Skeletal muscle cell (primary cell): ENCODE measurements at regions not wholly inside any gene's neighbourhood (a gene's known extent, or its start where the extent isn't known, plus 50 kb on each side); places are given as distances from the start of the nearest gene placed in this dataset.
A peak's percentile ranks its signal among the peaks of the same experiment; 100 is the strongest.

Experiments
- DNase-seq: peaks from one replicate; pipeline ENCODE4 v3.0.0-alpha.2; 2010; ENCODE audit warnings: low read depth
- H3K4me3 ChIP-seq: 2 replicates; pipeline ENCODE4 v1.5.1; 2011; ENCODE audit warnings: low read depth, mild to moderate bottlenecking, control low read depth, low read length, moderate library complexity

GRCh38 chr2:175403599-175404221 is 222.2 kb upstream of the ATP5MC3 start:
- DNase-seq, result no peak
- no peak overlapping the region for H3K4me3 ChIP-seq

- no peak overlapping the region for H3K4me3 ChIP-seq
- DNase-seq, result no peak
These were observed 221.1 kb upstream of the ATP5MC3 start for GRCh38 chr2:175402571-175402970.

DNA sequence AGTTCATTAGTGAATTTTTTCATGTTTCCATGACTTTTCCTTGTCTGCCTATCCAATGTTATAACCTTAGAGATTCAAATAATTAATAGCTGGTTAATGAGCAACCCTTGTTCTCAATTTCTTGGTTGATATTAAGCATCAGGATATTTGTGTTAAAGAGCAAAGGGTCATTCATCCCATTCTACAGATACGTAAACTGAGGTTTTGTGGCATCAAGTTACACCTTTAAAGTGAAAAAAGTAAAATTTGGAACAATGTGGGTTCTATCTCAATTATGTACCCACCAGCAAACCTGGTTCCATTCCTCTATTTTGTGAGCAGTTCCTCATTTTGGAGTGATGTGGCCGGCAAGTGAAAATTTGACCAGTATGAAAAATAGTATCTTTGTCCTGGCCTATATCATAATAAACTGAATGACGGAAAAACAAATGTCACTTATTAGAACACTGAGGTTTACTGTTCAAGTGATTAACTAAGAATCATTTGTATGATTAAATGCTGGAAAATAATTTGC is 220.5 kb upstream of the ATP5MC3 start:
- no peak for DNase-seq
- H3K4me3 ChIP-seq, result no peak overlapping the region

GRCh38 chr2:175400975-175401374 is 219.5 kb upstream of the ATP5MC3 start:
- H3K4me3 ChIP-seq, result no peak overlapping the region
- DNase-seq, result no peak

DNA sequence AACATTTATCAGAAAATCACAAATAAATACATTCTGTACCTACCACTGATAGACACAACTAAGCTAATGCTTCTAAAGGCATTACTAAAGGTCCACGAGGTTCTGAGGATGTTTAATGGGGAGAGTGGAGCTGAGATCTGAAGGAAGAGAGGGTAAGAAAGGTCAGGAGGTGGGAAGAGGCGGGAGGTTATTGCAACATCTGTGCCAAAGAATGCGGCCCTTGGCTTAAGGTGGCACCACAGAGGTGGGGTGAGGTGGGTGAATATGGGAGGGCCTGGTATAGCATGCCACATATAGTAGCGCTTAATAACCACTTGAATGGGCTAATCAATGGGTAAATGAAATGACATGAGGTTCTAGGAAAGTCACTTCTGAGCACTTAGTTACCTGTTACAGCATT is 217.8 kb upstream of the ATP5MC3 start:
- H3K4me3 ChIP-seq, result no peak overlapping the region
- DNase-seq, result no peak

GRCh38 chr2:175398848-175399247 is 217.3 kb upstream of the ATP5MC3 start:
- no peak overlapping the region for H3K4me3 ChIP-seq
- DNase-seq, result no peak

DNA sequence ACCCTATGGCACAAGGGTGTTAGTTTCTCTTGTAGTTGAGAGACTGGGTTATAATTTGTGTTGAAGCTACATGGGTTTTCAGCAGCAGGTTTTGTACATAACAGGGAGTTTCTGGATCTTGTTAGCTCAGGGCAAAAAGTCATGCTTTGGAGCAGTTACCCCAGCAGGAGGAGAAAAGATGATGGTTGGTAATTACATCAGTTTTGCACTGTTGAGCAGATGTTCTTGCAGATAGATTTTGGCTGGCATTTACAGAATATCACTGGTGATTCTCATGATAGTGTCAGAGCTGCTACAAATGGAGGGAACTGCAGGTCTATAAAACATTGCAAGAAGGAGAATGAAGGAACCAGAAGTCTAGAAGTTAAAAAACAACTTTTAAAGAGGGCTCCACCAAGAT is 215.2 kb upstream of the ATP5MC3 start:
- H3K4me3 ChIP-seq, result no peak overlapping the region
- no peak for DNase-seq

DNA sequence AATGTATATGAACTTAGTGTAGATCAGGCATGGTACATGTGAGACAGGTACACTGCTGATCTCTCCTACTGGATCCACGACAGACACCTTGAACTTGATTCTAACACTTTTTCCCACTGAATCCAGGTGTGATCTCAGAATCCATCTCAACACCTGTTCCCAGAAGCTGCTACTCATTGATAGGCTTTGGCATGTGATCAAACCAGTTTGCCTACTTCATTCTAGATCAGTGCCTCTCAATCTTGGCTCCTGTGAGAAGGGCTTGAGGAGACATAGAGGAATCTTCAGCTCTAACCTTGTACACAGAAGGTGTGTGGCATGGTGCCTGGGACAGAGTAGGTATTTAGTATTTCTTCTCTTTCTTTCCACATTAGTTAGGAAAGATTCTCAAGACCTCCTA is 212.3 kb upstream of the ATP5MC3 start:
- H3K4me3 ChIP-seq, result no peak overlapping the region
- DNase-seq, result no peak

DNA sequence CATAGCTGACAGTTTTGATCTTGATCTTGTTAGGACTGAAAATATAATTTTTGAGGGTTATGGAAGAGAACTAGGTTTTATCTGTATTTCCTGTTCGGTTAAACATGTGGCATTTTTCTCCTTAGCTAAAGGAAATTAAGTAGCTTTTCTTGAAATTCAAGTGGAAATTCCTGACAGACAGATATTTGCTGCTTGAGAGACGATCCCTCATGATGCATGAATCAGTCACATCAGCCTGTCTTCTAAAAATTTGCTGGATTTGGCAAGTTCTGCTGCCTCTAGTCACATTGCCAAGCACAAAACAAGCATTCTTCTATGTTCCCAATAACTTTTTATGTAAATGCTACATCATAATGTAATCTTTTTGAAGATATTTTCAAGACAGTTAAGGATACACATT is 201.8 kb upstream of the ATP5MC3 start:
- H3K4me3 ChIP-seq, result no peak overlapping the region
- DNase-seq, result no peak

DNA sequence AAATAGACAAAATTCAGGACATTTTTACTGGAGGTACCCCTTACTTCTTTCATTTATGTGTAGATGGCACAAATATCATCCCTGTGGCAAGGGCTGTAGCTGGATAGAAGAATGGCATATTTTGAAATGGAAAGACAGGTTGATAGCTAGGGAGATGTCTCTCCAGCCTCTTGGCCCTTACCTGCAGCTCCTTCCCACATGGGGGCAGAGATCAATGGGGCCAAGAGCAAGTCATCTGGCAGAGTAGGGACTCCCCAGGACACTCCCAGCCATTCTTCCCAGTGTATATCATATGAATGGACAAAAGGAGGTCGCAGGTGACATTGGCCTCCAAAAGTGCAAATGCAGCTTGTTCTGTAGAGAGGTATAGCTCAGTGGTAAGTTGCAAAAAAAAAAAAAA is 192.2 kb upstream of the ATP5MC3 start:
- no peak overlapping the region for H3K4me3 ChIP-seq
- DNase-seq, result no peak

DNA sequence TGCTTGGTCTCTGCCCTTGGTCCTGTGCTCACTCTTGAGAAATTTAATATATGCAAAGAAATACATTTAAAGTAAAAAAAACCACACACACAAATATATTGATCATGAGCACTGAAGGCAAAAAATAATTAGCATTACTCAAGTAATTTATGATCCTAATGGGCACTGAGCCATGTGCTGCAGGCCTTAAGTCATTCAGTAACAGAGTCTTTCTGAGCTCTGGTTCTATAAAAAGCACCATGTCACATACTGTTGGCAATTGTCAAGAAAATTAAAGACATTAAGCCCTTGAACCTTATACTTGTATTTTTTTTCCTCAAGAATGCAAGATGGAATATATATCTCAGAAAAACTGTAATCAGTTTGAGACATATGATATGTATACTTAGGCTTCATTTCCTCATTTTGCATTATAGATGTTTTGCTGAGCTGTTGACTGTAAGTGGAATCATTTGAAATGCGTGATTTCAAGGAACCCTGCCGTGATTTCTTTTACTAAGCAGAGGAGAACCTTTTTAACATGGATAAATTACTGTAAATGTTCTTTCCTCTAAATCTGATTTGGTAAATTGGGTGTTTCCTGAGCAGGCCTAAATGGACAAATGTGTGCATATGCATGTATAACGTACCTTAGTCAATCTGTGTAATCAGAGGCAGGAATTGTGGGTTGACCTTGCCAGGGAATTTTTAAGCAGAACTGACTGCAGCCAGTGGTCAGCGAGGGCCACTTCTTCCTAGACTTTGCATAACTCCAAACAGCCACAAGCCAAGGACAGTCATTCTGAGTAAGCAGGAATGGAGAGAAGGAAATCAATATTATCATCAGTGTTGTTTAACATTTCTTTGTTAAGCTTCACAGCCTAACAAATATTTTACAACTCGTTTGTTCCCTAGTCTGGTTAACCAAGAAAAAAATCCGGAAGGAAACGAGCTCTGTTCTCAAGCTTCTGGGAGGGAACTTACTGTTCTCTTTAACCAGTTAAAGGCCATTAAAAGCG is 191.5 kb upstream of the ATP5MC3 start:
- H3K4me3 ChIP-seq, result no peak overlapping the region
- peak; percentile 8 for DNase-seq

GRCh38 chr2:175371378-175371777 is 189.9 kb upstream of the ATP5MC3 start:
- DNase-seq, result no peak
- no peak overlapping the region for H3K4me3 ChIP-seq

- H3K4me3 ChIP-seq, result no peak overlapping the region
- DNase-seq, result peak; percentile 4
These were observed 185.3 kb upstream of the ATP5MC3 start for GRCh38 chr2:175366815-175367214.

GRCh38 chr2:175363699-175364098 is 182.2 kb upstream of the ATP5MC3 start:
- no peak for DNase-seq
- H3K4me3 ChIP-seq, result no peak overlapping the region

DNA sequence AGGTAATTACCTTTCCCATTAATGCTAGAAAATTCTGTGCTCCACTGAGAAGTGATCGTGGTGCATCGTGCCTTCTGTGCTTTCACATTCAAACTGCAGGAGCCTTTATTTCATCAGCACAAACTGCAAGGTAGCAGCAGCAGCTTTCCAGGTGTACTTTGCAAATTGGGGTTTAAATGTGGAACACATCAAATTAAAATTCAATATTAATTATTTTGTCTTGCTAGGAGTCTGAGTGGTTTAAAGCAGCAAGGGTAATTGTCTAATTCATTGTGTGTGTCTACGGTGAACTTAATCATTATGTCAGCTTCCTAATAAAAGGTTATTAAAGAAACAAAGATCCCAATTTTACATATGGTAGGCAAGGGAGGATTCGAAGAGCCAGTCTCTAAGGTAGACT is 180.8 kb upstream of the ATP5MC3 start:
- no peak overlapping the region for H3K4me3 ChIP-seq
- DNase-seq, result no peak

- no peak overlapping the region for H3K4me3 ChIP-seq
- DNase-seq, result no peak
These were observed 178.2 kb upstream of the ATP5MC3 start for GRCh38 chr2:175359710-175360109.

GRCh38 chr2:175356901-175357300 is 175.4 kb upstream of the ATP5MC3 start:
- no peak for DNase-seq
- H3K4me3 ChIP-seq, result no peak overlapping the region

DNA sequence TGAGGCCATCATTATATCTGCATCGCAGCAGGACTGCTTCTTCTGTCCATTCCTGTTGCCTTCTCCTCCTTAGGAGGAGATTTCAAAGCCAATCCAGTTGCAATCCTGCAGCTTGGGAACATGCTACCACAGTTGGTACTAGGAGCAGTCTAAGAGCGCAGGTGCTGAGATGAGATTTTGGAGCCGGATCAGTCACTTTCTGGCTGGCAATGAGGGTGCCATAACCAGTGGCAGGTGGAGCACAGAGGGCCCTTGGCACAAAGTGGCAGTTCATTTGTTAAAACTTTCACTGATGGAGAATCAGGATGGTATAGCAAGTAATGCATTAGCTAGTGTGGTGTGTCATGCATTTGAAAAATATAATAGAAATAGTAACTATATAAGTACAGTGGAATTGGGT is 173.7 kb upstream of the ATP5MC3 start:
- DNase-seq, result no peak
- H3K4me3 ChIP-seq, result no peak overlapping the region

GRCh38 chr2:175353275-175353674 is 171.8 kb upstream of the ATP5MC3 start:
- H3K4me3 ChIP-seq, result no peak overlapping the region
- no peak for DNase-seq

GRCh38 chr2:175351512-175351911 is 170.0 kb upstream of the ATP5MC3 start:
- DNase-seq, result no peak
- H3K4me3 ChIP-seq, result no peak overlapping the region

DNA sequence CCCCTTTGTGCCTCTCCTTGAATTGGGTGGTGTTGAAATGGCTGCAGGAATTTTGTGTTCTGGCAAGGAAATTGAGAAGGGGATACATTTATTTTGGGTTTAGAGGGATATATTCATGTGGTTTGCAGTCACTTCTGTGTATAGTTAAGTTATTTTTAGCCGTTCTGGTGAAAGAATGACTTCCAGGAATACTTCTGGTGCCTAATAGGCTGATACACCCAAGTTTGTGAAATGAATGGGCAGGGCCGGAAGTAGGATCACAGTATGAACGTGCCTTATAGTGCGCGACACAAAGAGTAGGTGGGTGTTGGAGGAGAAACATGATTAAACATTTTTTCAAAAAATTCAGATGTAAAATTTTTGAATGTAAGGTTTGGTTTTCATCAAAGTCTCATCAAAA is 168.6 kb upstream of the ATP5MC3 start:
- no peak overlapping the region for H3K4me3 ChIP-seq
- DNase-seq, result no peak
